Thoracic aorta (tissue), 2 donors: ENCODE measurements at regions not wholly inside any gene's neighbourhood (a gene's known extent, or its start where the extent isn't known, plus 50 kb on each side); places are given as distances from the start of the nearest gene placed in this dataset.

ENCODE experiments used
- ATAC-seq: fragments of 150-250 bp; one replicate; pipeline ENCODE4 v1.8.0; 2017; ENCODE audit warnings: low read depth; ENCODE audit not compliant: insufficient number of reproducible peaks, low FRiP score
- DNase-seq: peaks from one replicate; pipeline ENCODE4 v3.0.0-alpha.2; 2020; ENCODE audit warnings: low spot score
- H3K27ac ChIP-seq, 2 donors: fragments of 200-600 bp; sonication (generic); 1 replicate in 1 of 2; 2 replicates in 1 of 2; pipeline ENCODE4 v1.5.1; 2016; ENCODE audit warnings: mild to moderate bottlenecking in 2 of 2, moderate library complexity in 2 of 2
- H3K27me3 ChIP-seq: fragments of 200-600 bp; sonication (generic); replicated peaks from 2 replicates; pipeline ENCODE4 v1.6.0; 2016; ENCODE audit warnings: mild to moderate bottlenecking; ENCODE audit not compliant: insufficient read depth
- H3K36me3 ChIP-seq: fragments of 200-600 bp; sonication (generic); one replicate; pipeline ENCODE4 v1.5.1; 2016
- H3K4me1 ChIP-seq, 2 donors: fragments of 200-600 bp; sonication (generic); 1 replicate in 1 of 2; 2 replicates in 1 of 2; pipeline versions ENCODE4 v1.5.1 to v1.6.0; 2016; ENCODE audit warnings: low read depth in 2 of 2, mild to moderate bottlenecking in 1 of 2; ENCODE audit not compliant: control insufficient read depth in 1 of 2
- H3K4me3 ChIP-seq: fragments of 200-600 bp; sonication (generic); 2 replicates; pipeline ENCODE4 v1.5.1; 2016; ENCODE audit warnings: mild to moderate bottlenecking
- H3K9me3 ChIP-seq: fragments of 200-600 bp; sonication (generic); 2 replicates; pipeline ENCODE4 v1.5.1; 2016
- TF ChIP-seq, protein P1 (sequence below): fragments of 200-600 bp; sonication (generic); IDR thresholded peaks from one replicate; pipeline ENCODE4 v1.5.1; 2019; ENCODE audit warnings: antibody characterized with exemption

DNA sequence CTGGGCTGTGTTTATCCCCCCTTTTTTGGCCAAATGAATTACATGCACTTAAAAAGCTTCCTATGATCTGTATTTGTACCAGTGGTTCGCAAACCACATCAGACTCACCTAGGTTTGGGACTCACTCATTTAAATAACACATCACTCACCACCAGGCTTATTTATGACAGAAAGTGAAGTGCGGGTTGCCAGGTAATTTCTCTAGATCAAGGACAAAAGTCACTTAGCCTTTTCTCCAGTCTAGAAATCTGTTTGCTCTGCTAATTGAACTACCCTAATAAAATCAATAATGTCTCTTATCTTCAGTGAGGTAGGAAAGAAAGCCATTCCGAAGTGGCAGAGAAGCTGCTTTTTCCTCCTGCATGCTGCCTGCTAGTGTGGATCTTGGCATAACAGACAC, 88.1 kb upstream of the SLC8A1 start:
- ATAC-seq (no peak), DNase-seq (no peak)
- TF ChIP-seq, protein P1, sequence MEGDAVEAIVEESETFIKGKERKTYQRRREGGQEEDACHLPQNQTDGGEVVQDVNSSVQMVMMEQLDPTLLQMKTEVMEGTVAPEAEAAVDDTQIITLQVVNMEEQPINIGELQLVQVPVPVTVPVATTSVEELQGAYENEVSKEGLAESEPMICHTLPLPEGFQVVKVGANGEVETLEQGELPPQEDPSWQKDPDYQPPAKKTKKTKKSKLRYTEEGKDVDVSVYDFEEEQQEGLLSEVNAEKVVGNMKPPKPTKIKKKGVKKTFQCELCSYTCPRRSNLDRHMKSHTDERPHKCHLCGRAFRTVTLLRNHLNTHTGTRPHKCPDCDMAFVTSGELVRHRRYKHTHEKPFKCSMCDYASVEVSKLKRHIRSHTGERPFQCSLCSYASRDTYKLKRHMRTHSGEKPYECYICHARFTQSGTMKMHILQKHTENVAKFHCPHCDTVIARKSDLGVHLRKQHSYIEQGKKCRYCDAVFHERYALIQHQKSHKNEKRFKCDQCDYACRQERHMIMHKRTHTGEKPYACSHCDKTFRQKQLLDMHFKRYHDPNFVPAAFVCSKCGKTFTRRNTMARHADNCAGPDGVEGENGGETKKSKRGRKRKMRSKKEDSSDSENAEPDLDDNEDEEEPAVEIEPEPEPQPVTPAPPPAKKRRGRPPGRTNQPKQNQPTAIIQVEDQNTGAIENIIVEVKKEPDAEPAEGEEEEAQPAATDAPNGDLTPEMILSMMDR = no peak
- Histone ChIP-seq H3K27ac (no peak overlapping the region), H3K27me3 (no peaks in the 10 kb centered on the region), H3K36me3 (no peaks in the 10 kb centered on the region), H3K4me3 (no peak overlapping the region), H3K9me3 (no peaks in the 10 kb centered on the region), H3K4me1 (peaks cover 6% of the 10 kb centered on the region in 2 donors)

DNA sequence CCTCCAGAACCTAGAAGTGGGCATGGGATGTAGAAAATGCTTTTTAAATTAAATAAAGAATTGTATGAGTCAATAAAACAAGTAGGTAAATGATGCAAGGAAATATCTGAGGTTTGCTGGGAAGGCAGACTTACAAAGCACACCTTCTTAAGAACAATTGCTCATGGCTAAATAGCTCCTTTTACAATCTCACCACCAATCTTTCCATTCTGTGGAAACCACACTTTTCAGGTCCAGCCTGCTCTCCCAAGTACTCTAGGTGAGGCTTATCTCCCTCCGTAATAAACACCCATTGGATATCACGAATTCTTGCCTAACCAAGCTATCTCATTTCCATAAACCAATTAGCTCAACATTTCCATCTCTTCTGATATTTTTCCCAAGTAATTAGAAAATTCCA, 91.5 kb upstream of the SLC8A1 start:
- H3K4me3 ChIP-seq = no peak overlapping the region
- no peak overlapping the region for H3K27ac ChIP-seq
- no peaks in the 10 kb centered on the region for H3K36me3 ChIP-seq
- no peaks in the 10 kb centered on the region for H3K9me3 ChIP-seq
- DNase-seq (no peak), ATAC-seq (no peak)
- peaks cover 6% of the 10 kb centered on the region in 2 donors for H3K4me1 ChIP-seq
- TF ChIP-seq, protein P1 = no peak
- H3K27me3 ChIP-seq = no peaks in the 10 kb centered on the region

DNA sequence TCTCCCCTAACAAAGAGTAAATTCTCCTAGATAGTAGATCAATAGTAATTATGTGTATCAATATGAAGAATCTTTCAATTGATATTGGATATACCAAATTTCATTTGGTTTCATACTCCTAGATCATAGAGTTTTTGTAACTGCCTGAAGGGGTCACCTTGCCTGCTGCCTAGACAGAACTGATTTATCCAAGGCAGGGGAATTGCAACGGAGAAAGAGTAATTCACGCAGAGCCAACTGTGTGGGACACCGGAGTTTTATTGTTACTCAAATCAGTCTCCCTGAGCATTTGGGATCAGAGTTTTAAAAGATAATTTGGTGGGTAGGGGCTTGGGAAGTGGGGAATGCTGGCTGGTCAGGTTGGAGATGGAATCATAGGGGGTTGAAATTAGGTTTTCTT, 92.2 kb upstream of the SLC8A1 start:
- TF ChIP-seq, protein P1 = no peak
- no peak for DNase-seq
- no peaks in the 10 kb centered on the region for H3K9me3 ChIP-seq
- no peak overlapping the region for H3K27ac ChIP-seq
- no peak overlapping the region for H3K4me3 ChIP-seq
- ATAC-seq = no peak
- H3K4me1 ChIP-seq = peaks cover 6% of the 10 kb centered on the region in 2 donors
- no peaks in the 10 kb centered on the region for H3K36me3 ChIP-seq
- H3K27me3 ChIP-seq = no peaks in the 10 kb centered on the region

GRCh38 chr2:40545645-40546044, 93.8 kb upstream of the SLC8A1 start:
- no peak for DNase-seq
- Histone ChIP-seq H3K4me1 (no peaks in the 10 kb centered on the region), H3K9me3 (no peaks in the 10 kb centered on the region), H3K36me3 (no peaks in the 10 kb centered on the region), H3K27me3 (no peaks in the 10 kb centered on the region), H3K4me3 (no peak overlapping the region), H3K27ac (no peak overlapping the region)
- TF ChIP-seq, protein P1 = no peak
- ATAC-seq = no peak

DNA sequence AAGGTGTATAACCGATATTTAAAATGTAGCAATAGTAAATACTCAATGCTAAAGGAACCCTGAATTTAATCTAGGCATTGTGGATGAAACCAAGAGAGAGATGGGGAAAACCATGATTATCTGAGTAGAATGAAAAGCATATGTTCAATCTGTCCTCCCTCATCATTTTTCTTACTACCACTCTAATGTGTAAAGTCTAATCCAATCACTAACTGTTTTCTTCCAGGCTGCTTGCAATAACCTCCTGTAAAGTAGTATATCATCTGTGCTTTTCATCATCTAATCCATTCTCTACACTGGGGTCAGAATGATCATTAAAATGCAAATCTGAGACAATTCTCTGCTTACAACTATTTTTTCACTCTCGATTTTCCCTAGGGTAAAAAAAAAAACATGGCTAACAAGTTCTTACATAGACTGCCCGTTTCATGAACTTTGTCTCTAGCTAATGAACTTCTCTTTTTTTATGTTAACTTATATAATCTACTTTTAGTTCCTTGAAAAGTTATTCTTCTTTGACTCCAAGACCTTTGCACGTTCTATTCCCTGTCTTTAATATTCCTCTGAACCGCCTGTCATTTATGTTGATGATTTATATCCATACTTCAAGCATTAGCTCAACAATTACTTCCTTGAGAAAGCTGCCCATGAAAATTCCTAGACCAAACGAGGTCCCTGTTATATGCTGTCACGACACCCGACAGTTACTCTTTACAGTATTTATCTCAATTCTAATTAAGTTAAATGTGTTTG, 94.7 kb upstream of the SLC8A1 start:
- TF ChIP-seq, protein P1 = no peak
- Histone ChIP-seq H3K27ac (no peak overlapping the region), H3K4me3 (no peak overlapping the region), H3K36me3 (no peaks in the 10 kb centered on the region), H3K9me3 (no peaks in the 10 kb centered on the region), H3K27me3 (no peaks in the 10 kb centered on the region), H3K4me1 (no peaks in the 10 kb centered on the region)
- no peak for DNase-seq
- no peak for ATAC-seq
